Ammon's horn (tissue), 1 donor: ENCODE measurements at regions not wholly inside any gene's neighbourhood (a gene's known extent, or its start where the extent isn't known, plus 50 kb on each side); places are given as distances from the start of the nearest gene placed in this dataset.
"Not testable (repeated sequence)": the region's sequence is repeated elsewhere in the genome, so short reads cannot be mapped to it uniquely, and the experiment has no call there.

ENCODE experiments used
- DNase-seq: peaks from one replicate; pipeline ENCODE4 v3.0.0-alpha.2; 2016; ENCODE audit warnings: low spot score

DNA sequence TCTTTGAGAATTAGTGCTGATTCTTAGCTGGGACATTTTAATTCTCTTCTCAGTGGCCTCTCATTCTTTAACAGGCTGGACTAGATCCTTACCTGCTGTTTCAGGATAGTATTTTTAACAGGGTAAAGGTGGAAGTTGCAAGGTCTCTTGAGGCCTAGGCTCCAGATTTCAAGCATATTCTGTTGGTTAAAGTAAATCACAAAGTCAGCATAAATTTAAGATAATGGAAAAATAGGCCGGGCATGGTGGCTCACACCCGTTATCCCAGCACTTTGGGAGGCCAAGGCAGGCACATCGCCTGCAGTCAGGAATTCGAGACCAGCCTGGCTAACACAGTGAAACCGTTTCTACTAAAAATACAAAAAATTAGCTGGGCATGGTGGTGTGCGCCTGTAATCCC lies 1149.0 kb downstream of the EPHA7 start:
- DNase-seq: no peak

DNA sequence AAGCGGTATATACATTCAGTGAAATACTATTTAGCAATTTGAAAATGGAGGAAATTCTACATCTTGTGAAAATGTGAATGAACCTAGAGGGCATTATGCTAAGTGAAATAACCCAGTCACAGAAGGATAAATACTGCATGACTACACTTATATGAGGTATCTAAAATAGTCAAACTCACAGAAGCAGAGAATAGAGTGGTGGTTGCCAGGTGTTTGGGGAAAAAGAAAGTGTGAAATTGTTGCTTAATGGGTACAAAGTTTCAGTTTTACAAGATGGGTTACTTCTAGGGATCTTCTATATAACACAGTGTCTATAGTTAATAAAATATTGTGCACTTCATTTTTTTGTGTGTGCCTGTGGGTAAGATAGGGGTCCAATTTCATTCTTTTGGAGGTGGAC lies 1152.0 kb downstream of the EPHA7 start:
- no peak for DNase-seq

DNA sequence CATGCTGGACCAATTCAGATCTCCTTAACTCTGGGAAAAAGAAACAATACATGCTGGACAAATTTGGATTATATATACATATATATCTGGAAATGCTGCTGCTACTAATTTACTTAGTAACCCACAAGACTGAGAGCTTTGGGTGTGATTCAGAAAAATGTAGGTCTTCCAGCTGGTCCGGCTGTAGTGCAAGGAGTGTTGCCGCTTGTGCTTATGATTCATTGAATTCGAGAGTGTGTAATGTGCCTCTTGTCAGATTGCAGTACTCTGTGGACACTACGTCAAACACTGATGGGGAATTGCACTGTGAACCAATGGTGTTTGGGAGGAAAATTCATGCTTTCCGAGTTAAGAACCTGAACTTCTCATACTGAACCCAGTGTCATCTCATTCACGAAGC lies 1155.5 kb downstream of the EPHA7 start:
- no peak for DNase-seq

DNA sequence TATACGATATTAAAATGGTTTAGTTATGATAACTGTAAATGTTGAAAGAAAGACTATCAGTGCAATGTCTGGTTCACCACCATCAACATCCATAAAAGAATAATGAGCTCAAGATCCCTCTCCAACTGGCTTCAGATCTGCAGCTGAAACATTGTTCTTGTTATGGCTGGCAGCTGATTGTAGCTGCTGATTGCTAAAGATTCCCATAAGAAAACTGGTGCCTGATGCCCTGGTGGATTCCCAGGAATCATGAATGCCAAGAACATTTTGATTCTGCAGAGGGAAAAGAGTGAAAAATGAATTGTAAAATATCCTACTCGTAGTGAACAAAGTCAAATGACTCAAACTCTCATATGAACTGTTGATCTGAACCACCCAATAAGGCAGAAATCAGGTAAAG lies 1160.2 kb downstream of the EPHA7 start:
- DNase-seq: no peak

DNA sequence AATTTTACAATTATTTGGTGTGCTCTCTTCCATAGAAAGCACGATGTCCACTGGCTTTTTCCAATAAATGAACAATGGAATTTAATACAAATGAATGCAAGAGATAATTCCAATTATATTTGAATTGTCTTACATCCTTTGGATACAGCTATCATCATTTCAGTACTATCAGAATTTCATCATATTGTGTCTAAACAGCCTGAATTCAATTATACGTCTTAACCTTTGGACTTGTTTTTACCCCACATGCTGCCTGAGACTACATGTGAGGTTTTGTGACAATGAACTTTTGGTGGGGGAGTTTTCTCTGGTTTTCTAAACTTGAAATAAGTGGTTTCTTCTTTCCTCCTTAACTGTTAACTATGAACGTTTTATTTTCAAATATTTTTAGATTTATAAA lies 1176.0 kb downstream of the EPHA7 start:
- no peak for DNase-seq

DNA sequence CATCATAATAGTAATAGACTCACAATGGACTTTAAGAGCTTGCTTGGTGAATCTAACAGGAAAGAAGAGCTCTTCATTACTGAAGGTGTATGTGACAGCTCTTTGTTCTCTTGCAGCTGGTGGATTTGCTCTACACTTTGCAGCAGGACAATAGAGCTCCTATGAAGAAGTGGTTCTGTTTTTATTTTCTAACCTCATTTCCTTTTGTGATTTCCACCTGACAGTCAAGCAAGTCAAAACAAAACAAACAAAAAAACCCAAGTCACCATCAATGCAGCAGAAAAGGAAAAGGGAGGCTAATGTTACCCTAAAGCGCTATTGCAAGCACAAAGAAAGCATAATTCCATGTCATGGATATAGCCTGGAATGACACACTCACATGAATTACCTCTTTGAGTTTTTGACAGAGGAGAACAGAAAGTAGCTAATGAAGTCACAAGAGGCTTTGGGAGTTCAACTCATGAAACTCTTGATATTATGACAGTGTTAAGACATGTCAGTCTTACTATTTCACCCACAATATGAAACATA lies 1188.1 kb downstream of the EPHA7 start:
- no peak for DNase-seq

DNA sequence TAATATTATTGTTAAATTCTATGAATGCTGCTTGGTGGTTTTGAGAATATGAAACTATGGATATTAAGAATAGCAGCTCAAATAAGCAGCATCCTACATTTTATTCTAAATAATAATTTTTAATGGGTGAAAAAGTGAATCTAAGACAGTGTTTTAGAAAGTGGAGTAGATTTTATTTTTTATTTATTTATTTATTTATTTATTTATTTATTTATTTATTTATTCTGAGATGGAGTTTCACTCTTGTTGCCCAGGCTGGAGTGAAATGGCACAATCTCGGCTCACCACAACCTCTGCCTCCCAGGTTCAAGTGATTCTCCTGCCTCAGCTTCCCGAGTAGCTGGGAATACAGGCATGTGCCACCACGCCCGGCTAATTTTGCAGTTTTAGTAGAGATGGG lies 1199.4 kb downstream of the EPHA7 start:
- not testable (repeated sequence) for DNase-seq

DNA sequence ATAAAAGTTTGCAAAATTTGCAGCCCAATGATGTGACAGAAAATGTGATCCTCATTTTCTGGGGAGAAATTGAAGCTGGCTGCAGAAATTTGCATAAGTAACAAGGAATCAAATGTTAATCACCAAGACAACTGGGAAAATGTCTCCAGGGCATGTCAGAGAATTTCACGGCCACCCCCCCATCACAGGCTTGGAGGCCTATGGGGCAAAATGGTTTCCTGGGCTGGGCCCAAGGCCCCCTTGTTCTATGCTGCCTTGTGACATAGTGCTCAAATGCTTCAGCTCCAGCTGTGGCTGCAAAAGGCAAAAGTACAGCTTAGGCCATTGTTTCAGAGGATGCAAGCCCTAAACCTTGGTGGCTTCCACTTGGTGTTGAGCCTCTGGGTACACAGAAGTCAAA lies 1202.6 kb downstream of the EPHA7 start:
- no peak for DNase-seq

DNA sequence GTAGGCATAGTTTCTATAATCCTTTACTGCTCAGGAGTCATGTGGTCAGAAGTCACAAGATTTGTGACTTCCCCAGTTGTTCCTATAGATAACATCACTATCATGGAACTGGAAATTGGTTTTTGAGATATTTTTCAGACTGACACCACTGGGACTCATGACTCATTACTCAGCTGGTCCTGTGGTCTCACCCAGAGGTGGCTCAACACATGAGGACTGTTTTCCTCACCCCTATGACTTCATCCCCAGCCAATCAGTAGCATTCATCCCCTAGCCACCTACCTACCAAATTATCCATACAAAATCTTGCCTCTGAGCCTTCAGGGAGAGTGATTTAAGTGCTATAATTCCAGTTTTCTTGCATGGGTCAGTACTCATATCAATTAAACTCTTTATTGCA lies 1217.7 kb downstream of the EPHA7 start:
- no peak for DNase-seq

DNA sequence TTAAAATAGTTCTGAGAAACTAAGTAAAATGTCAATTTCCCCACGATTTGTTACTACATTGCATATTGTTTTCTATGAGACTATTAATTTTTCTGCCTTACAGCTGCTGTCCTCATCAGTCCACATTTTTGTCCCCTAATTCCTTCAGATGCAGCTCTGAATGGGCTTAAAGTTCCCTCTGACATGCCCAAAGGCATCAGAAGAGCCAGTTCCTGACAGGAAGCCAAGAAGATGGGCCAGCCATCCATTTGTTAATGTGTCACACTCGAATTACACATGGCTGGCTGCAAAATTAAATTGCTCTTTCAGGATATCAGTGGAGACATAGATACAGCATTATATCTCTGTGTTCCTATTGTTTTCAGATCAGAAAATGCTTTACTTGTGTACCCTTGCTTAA lies 1223.0 kb downstream of the EPHA7 start:
- DNase-seq: no peak

DNA sequence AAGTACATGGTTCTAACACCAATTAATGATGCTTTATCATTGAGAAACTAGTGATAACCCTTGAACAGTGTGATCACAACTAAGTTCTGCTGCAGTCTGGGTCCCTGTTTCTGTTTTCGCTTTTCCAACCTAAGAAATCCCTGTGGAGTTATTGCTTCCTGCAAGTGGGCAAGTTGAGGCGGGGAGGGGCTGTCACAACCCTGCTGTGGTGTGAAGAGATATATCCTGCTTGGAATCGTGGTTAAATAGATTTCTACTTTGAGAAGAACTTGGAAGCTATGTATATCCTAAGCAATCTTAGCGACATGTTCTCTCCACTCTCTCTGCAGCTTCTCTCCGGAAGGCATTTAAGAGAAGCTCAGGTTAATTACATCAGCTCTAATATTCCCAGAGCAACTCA lies 1223.6 kb downstream of the EPHA7 start:
- no peak for DNase-seq

DNA sequence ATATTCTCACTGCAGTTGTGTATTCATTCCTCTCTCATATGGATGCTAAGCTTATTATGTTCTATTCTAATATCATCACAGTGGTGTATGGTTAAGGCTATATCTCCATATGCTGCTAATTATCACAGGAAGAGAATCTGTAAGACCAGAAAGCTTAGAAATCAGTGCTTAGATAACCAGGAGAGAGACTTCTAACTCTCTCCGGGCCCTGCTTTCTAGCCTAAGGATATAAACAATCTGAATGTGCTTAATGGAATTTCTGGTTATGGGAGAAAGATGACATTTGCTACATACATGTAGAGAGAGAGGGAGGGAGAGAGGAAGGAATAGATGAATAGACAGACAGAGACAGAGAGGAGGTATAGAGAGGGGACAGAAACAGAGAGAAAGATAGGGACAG lies 1231.3 kb downstream of the EPHA7 start:
- no peak for DNase-seq

DNA sequence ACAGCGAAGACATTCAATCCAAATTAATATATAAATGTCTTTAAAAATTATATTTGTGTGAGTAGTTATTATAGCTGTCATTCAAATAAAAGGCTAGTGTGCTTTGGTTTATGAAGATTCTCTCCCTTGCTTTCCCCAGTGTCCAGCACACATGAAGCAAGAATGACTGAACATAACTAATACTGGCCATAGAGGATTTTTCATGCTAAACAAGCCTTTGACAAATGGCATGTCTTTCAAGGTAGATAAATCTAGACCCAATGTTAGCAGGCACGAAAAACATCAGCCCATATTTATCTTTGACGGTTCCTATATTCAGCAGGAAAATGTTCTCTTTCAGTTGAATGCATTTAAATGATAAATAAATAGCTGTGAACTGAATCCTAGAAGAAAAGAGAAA lies 1234.4 kb downstream of the EPHA7 start:
- DNase-seq: no peak

DNA sequence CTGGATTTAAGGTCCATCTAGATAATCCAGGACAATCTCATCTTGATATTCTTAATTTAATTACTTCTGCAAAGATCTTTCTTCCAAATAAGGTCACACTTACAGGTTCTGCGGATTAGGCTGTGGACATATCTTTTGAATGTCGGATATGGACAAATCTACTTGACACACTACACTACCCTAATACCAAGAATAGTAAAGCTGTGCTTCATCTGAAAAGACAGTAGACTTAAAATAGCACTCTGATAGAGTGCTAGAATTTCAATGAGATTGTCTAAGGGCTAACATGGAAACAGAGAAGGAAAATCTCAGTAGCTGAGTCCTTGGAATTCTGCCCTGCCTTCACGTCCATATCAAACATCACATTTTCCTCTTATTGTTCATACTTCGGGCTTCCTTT lies 1238.0 kb downstream of the EPHA7 start:
- DNase-seq: no peak

DNA sequence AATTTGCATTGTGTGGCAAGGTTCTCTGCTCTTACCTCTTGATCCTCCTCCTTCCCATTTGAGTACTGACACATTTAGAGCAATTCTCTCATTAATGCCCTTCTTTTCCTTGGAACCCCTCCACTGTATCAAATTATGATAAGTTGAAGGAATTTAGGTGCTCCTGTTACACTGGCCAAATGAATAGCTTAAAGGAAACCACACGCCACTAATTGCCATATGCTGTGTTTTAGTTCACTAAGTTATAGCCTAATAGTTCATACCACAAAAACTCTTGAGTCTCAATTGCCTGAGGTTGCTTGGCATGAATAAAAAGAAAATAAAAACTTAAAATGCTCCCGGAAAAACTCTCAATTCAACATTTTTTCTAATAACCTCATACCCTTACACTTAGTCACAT lies 1239.3 kb downstream of the EPHA7 start:
- DNase-seq: no peak

DNA sequence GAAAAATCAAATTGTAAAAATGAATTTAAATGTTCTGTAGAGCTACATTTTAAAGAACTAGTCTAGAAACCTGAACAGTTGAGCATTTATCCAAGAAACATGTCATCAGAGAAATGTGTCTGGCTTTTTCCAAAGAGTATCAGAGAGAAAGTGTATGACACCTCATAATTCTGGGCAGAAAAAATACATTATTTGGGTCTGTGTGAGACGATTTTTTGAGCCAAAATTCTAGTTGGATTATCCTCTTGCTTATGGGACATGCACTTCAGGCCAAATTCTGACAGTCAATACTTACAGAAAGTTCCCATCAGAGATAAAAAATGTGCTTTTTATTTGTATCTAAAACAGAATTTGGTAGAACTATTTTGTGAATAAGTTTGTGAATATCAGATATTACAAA lies 1242.7 kb downstream of the EPHA7 start:
- no peak for DNase-seq

DNA sequence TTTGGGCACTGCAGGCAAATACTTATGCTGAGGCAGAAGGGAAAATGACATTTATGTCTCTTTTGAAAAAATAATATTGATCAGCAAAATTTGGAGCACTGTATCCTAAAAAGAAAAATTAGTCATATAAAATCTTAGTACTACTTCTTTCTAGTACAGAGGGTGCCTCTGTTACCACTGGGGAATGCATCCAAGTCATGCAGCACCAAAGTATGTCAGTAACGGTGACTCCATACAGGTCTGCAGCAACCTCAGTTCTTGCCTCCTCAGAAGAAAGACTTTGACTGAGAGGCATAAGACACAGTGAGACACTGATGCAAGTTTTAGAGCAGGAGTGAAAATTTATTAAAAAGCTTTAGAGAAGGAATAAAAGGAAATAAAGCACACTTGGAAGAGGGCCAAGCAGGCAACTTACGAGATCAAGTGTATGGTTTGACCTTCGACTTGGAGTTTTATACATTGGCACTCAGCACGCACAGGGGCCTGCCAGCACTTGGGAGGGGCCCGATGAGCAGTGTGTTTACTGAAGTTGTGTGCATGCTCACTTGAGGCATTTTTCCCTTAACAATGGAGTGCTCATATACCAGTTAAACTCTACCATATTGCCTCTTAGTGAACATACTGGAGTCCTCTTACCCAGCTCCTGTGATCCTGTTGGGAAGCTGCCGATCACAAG lies 1244.8 kb downstream of the EPHA7 start:
- no peak for DNase-seq

DNA sequence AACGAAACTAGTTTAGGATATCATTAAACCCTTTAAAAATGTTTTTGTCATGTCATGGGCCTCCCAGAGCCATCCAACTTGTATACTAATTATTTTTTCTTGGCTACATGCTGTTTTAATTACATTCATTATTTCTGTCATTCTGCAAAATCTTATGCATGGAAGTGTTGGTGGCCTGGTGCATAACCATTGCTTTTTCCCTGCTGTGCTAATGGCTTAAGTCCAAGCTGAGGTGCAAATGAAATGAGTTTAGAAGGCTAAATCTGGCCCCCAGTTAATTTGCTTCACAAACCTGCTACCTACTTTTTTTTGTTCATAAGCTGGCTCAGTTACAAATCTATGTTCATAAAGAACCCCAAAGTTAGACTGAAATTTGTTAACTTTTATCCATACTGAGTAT lies 1249.9 kb downstream of the EPHA7 start:
- no peak for DNase-seq

DNA sequence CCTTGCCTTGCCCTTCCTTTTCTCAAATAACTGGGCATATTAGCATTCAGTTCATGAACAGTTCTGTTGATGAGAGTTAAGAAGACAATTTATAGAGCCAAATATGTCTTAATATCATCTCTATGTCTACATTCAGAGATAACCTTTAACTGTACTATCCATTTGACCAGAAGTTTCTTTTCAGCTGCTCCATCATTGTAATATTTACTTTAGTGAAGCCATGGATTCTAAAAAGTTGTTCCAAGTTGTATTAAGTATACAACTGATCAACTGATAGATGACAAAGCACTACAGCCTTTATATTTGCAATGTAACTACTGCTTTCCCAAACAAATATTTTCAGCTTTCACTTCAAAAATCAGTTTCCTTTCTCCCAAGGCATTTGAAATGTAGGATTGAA lies 1252.7 kb downstream of the EPHA7 start:
- DNase-seq: no peak

DNA sequence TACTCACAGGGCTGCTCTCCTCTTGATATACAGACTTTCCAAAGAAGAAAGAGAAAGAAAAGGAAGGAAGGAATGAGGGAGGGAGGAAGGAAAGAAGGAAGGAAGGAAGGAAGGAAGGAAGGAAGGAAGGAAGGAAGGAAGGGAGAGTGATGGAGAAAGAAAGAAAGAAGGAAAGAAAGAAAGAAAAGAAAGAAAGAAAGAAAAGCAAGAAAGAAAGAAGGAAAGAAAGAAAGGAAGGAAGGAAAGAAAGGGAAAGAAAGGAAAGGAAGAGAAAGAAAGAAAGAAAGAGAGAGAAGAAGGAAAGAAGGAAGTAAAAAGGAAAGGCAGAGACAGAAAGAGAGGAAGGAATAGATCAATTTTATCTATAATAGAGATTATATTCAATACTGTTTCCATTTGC lies 1257.4 kb downstream of the EPHA7 start:
- DNase-seq: no peak

DNA sequence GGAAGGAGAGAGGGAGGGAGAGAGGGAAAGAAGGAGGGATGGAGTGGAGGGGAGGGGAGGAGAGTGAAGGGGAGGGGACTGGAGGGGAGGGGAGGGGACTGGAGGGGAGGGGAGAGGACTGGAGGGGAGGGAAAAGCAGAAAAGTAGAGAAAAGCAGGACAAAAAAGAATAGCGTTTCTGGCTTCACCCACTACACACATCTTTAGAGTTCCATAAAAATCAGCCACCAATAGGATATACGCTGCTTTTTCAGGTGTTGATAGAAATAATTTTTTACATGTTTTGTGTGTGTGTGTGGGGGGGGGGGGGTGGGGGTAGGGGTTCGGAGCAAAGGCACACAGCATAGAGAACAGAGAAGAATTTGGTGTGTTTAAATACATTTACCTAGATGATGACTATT lies 1259.1 kb downstream of the EPHA7 start:
- DNase-seq: no peak

DNA sequence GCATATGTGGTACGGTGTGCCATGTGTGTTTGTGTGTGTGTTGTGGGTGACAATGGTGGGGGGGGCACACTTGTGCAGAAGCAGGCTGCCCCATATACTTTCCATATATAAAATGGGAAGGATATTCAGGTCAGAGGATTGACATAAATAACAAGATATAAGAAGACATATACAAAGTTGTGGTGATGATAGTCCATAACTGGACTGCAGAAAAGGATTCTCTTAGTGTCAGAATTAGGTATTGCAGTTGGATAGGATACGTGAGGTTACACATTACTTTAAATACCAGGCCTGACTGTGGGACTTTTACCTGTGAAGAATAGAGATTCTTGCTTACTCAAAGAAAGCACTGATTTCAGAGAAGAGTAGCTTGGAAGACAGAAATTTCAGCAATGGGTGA lies 1260.3 kb downstream of the EPHA7 start:
- no peak for DNase-seq

DNA sequence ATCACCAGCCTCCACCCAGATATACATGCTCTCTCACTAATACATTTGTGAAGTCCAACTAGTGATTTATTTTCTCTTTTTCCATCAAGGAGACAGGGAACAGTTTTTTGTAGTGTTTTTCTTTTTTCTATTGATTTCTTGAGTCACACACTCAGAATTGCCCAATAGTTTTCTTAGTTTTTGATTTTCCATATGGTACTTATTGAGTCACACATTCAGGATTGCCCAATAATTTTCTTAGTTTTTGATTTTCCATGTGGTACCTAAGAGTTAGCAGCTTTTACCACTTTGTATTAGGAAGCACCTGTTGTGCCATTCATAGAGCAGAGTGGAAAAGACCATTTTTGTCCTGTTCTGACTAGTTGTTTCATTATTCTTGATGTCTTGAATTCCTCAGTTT lies 1268.8 kb downstream of the EPHA7 start:
- no peak for DNase-seq

DNA sequence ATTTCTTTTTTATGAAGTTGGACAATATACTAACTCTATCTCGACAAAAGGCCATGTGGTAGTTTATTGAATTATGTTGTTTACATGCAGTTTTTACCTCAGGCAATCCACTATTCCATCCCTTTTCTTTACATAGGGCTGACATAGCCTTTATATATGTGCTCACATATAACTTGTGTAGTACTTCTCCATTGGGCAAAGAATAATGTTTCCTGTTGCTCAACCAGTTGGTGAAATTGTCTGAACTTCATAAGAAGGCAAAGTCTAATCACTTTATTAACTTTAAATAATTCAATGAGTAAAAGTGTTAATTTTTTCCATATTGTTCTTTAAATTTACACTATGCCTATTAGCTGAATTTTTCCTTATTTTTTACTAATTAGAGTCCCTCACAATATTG lies 1272.1 kb downstream of the EPHA7 start:
- DNase-seq: no peak

DNA sequence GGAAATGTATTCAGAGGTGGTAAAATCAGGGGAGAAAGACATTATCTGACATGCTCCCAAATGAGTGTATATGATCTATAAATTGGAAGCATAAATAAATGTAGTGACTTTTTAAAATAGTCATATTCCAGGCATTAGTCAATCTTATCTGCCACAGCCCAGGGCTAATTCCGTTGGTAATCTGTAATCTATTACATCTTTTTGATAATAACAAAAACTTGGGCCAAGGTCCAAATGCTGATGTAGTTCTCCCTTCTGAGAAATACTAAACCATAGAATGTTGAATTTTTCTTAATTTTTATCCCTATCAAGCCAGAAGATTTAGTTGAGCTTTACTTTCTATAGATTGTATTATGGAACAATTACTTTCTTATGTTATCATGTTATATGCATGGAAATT lies 1279.8 kb downstream of the EPHA7 start:
- DNase-seq: no peak
